Esophagus muscularis mucosa (tissue), 3 donors: ENCODE measurements at regions not wholly inside any gene's neighbourhood (a gene's known extent, or its start where the extent isn't known, plus 50 kb on each side); places are given as distances from the start of the nearest gene placed in this dataset.

Experiments used
- CTCF ChIP-seq, 3 experiments: fragments of 200-600 bp in 2 of 3; fragments of 450-650 bp in 1 of 3; sonication (generic) in 2 of 3; IDR thresholded peaks; one replicate each; pipeline ENCODE4 v1.5.1; 2017 to 2019; ENCODE audit warnings: antibody characterized with exemption in 3 of 3, mild to moderate bottlenecking in 2 of 3, moderate library complexity in 1 of 3
- POLR2A ChIP-seq: fragments of 450-650 bp; IDR thresholded peaks from one replicate; pipeline ENCODE4 v1.6.1; 2017; ENCODE audit warnings: antibody characterized with exemption, moderate library complexity, mild to moderate bottlenecking, low read depth
- POLR2AphosphoS5 ChIP-seq, 2 donors: sonication (generic); formaldehyde crosslinking; IDR thresholded peaks; one replicate each; pipeline ENCODE4 v1.6.1; 2017; ENCODE audit warnings: antibody characterized with exemption in 2 of 2

- TF ChIP-seq POLR2AphosphoS5 (IDR thresholded peaks at IDR 0.05), result no peak
- no peak for TF ChIP-seq POLR2A
- TF ChIP-seq CTCF (IDR thresholded peaks at IDR 0.05), result no peak
These were observed 140.9 kb upstream of the HMCN1 start for GRCh38 chr1:185593271-185593670.
